ENCODE measurements at regions not wholly inside any gene's neighbourhood (a gene's known extent, or its start where the extent isn't known, plus 50 kb on each side); places are given as distances from the start of the nearest gene placed in this dataset.

GRCh38 chr7:112969946-112970345 is 116.7 kb downstream of the GPR85 start:
- TF ChIP-seq CTCF (conservative IDR thresholded peaks at IDR 0.05; ENCODE audit: low read depth, low read length) (no peak), EZH2 (IDR thresholded peaks at IDR 0.05; ENCODE audit: borderline replicate concordance, low read depth, low read length, poor library complexity, severe bottlenecking) (no peak)

All from A673 (cell line).